ENCODE measurements at regions not wholly inside any gene's neighbourhood (a gene's known extent, or its start where the extent isn't known, plus 50 kb on each side); places are given as distances from the start of the nearest gene placed in this dataset.

DNA sequence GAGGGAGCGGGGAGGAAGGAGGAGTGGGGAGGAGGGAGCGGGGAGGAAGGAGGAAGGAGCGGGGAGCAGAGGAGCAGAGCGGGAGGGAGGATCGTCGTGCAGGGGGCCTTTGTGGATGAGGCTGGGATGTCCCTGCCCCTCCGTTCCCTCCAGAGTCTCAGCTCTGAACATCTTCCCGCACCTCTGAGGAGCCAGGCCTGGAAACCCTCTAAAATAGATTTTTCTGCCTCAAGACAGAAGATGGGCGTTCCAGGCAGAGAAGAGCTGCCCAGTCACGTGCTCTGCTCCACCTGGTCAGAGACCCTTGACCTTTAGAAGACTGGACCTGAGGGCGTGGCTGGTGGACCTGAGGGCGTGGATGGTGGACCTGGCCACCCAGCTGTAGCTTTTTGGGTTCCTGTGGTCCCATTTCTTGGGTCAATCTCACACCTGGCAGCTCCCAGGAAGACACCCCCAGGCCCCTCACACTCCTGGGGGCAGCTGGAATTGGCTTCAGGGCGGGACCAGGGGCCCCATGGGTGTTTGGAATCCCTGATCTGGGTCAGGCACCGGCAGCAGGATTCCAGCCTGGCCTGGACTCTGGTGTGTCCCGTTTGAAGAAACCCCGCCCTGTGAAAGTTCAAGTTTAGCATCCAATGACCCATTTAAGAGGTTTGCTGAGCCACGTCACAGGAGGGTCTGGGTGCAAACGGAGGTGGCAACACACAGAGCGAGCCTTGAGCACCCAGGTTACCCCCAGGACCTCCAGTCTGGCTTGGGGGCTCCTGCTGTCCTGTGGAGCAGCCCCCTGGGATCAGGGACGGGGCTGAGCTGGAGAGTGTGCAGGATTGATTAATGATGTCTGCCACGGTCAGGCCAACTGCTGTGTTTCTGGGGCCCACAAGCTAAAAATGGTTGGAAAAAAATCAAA lies 96.9 kb upstream of the BHLHE23 start:
- no peaks in the 10 kb centered on the region for H3K9me3 ChIP-seq
- no peaks in the 10 kb centered on the region for H3K9me2 ChIP-seq
- ChIA-PET POLR2A (no interaction called here), CTCF (interaction anchor here (1.5 kb wide), 1 partner anchor 48 kb away, joined by 3 read pairs; no protein-coding TSS in a partner anchor)
- no peak for TF ChIP-seq CHD2 (IDR thresholded peaks at IDR 0.05; ENCODE audit: low read length, partially characterized antibody)
- TF ChIP-seq, protein P1, sequence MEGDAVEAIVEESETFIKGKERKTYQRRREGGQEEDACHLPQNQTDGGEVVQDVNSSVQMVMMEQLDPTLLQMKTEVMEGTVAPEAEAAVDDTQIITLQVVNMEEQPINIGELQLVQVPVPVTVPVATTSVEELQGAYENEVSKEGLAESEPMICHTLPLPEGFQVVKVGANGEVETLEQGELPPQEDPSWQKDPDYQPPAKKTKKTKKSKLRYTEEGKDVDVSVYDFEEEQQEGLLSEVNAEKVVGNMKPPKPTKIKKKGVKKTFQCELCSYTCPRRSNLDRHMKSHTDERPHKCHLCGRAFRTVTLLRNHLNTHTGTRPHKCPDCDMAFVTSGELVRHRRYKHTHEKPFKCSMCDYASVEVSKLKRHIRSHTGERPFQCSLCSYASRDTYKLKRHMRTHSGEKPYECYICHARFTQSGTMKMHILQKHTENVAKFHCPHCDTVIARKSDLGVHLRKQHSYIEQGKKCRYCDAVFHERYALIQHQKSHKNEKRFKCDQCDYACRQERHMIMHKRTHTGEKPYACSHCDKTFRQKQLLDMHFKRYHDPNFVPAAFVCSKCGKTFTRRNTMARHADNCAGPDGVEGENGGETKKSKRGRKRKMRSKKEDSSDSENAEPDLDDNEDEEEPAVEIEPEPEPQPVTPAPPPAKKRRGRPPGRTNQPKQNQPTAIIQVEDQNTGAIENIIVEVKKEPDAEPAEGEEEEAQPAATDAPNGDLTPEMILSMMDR (IDR thresholded peaks at IDR 0.05) = no peak
- TF ChIP-seq REST (IDR thresholded peaks at IDR 0.05; ENCODE audit: low read depth, low read length) = no peak
- TF ChIP-seq TAF1 (IDR thresholded peaks at IDR 0.05; ENCODE audit: borderline replicate concordance, low read depth, low read length) = no peak
- TF ChIP-seq FOXJ3 (CRISPR knock-in tag; IDR thresholded peaks at IDR 0.05) = no peak
- no peak for TF ChIP-seq YY1 (IDR thresholded peaks at IDR 0.05; ENCODE audit: low read depth)
- no peak for TF ChIP-seq RFX5 (IDR thresholded peaks at IDR 0.05; ENCODE audit: low read length)
- no peak for TF ChIP-seq USF1 (IDR thresholded peaks at IDR 0.05; ENCODE audit: borderline replicate concordance, low read depth)
- TF ChIP-seq, protein P2, sequence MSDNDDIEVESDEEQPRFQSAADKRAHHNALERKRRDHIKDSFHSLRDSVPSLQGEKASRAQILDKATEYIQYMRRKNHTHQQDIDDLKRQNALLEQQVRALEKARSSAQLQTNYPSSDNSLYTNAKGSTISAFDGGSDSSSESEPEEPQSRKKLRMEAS (IDR thresholded peaks at IDR 0.05; ENCODE audit: low read depth) = no peak
- TF ChIP-seq NFIC (IDR thresholded peaks at IDR 0.05; ENCODE audit: borderline replicate concordance) = no peak
- TF ChIP-seq JUND (IDR thresholded peaks at IDR 0.05) = no peak
- no peak for TF ChIP-seq IRF3 (IDR thresholded peaks at IDR 0.05; ENCODE audit: low read depth, low read length)
- no peak for TF ChIP-seq TCF12 (IDR thresholded peaks at IDR 0.05)
- no peak for TF ChIP-seq GABPA (IDR thresholded peaks at IDR 0.05; ENCODE audit: low read depth)
- no peak for DNase-seq
- no peak overlapping the region for H2AFZ ChIP-seq (ENCODE audit: low read depth)
- 45% methylated on average over 18 of the region's 21 CpGs for WGBS (ENCODE audit: low lambda C conversion rate)
- no peak overlapping the region for H3K4me3 ChIP-seq (ENCODE audit: low read depth in 2 of 2, low read length in 1 of 2)
- H4K20me1 ChIP-seq (ENCODE audit: insufficient read depth) = no peaks in the 10 kb centered on the region
- no peak overlapping the region for H3K9ac ChIP-seq
- H3K27ac ChIP-seq (ENCODE audit: low read depth in 2 of 2, low read length in 1 of 2) = no peak overlapping the region
- H3K27me3 ChIP-seq (ENCODE audit: insufficient read depth) = no peaks in the 10 kb centered on the region; the same call in 1 of the 2 replicates
- H3K4me2 ChIP-seq = no peak overlapping the region
- no peaks in the 10 kb centered on the region; a peak in 1 of 4 replicates for H3K4me1 ChIP-seq (ENCODE audit: control insufficient read depth in 1 of 2, insufficient read depth in 2 of 2, low read depth in 1 of 2, low read length in 1 of 2)
- no peaks in the 10 kb centered on the region for H3K36me3 ChIP-seq (replicated peaks in 1 of 2; ENCODE audit: control insufficient read depth in 1 of 2, insufficient read depth in 2 of 2, low read length in 1 of 2)
- peaks cover 1% of the 10 kb centered on the region for H3F3A ChIP-seq (replicated peaks; ENCODE audit: insufficient read depth)
- no peaks in the 10 kb centered on the region for H3K79me2 ChIP-seq (ENCODE audit: insufficient read depth)

All from SK-N-SH (cell line).